CD14-positive monocyte (primary cell): ENCODE measurements at regions not wholly inside any gene's neighbourhood (a gene's known extent, or its start where the extent isn't known, plus 50 kb on each side); places are given as distances from the start of the nearest gene placed in this dataset.

Experiments used
- DNase-seq, 3 donors: peaks; one replicate each; pipeline ENCODE4 v3.0.0-alpha.2; 2011 to 2022
- H2AFZ ChIP-seq: 2 replicates; pipeline ENCODE4 v1.6.0; 2012; ENCODE audit warnings: mild to moderate bottlenecking, low read depth, low read length, inconsistent platforms; ENCODE audit not compliant: insufficient read depth, poor library complexity, severe bottlenecking
- H3K27ac ChIP-seq, 2 donors: 1 replicate in 1 of 2; 2 replicates in 1 of 2; pipeline ENCODE4 v1.5.1; 2012 to 2013; ENCODE audit warnings: low read length in 2 of 2, control low read depth in 1 of 2, inconsistent platforms in 1 of 2, low read depth in 1 of 2, mild to moderate bottlenecking in 1 of 2
- H3K27me3 ChIP-seq, 2 donors: one replicate each; pipeline versions ENCODE4 v1.6.0 to v1.6.1; 2011 to 2013; ENCODE audit warnings: low read length in 2 of 2; ENCODE audit not compliant: control insufficient read depth in 2 of 2, insufficient read depth in 2 of 2
- H3K36me3 ChIP-seq, 2 donors: replicated peaks in 1 of 2; 1 replicate in 1 of 2; 2 replicates in 1 of 2; pipeline versions ENCODE4 v1.5.1 to v1.6.1; 2012 to 2013; ENCODE audit warnings: low read length in 2 of 2, control low read depth in 1 of 2, inconsistent platforms in 1 of 2, mild to moderate bottlenecking in 1 of 2; ENCODE audit not compliant: insufficient read depth in 2 of 2, control insufficient read depth in 1 of 2
- H3K4me1 ChIP-seq, 2 donors: 1 replicate in 1 of 2; 2 replicates in 1 of 2; pipeline versions ENCODE4 v1.5.1 to v1.6.1; 2012 to 2013; ENCODE audit warnings: low read length in 2 of 2, control low read depth in 1 of 2, inconsistent platforms in 1 of 2, mild to moderate bottlenecking in 1 of 2, moderate library complexity in 1 of 2; ENCODE audit not compliant: insufficient read depth in 2 of 2, control insufficient read depth in 1 of 2
- H3K4me2 ChIP-seq: replicated peaks from 2 replicates; pipeline ENCODE3; 2012; ENCODE audit warnings: low read length, moderate library complexity, mild to moderate bottlenecking; ENCODE audit not compliant: poor library complexity, severe bottlenecking; ENCODE audit errors: extremely low read depth
- H3K4me3 ChIP-seq, 3 experiments: fragments of 200-600 bp in 1 of 3; sonication (generic) in 1 of 3; replicated peaks in 1 of 3; 1 replicate in 2 of 3; 2 replicates in 1 of 3; pipeline ENCODE4 v1.5.1; 2011 to 2013; ENCODE audit warnings: low read length in 3 of 3, mild to moderate bottlenecking in 3 of 3, control low read depth in 2 of 3, low read depth in 2 of 3, inconsistent platforms in 1 of 3, moderate library complexity in 1 of 3
- H3K79me2 ChIP-seq: 2 replicates; pipeline ENCODE4 v1.6.0; 2012; ENCODE audit warnings: mild to moderate bottlenecking, control low read depth, inconsistent platforms, low read length, moderate library complexity; ENCODE audit not compliant: insufficient read depth
- H3K9ac ChIP-seq: 2 replicates; pipeline ENCODE4 v1.6.0; 2017; ENCODE audit warnings: low read length, mild to moderate bottlenecking; ENCODE audit not compliant: insufficient read depth, poor library complexity, severe bottlenecking
- H3K9me3 ChIP-seq, 2 donors: replicated peaks in 1 of 2; 1 replicate in 1 of 2; 2 replicates in 1 of 2; pipeline versions ENCODE4 v1.5.1 to v1.6.1; 2012 to 2013; ENCODE audit warnings: low read length in 2 of 2, control low read depth in 1 of 2; ENCODE audit not compliant: control insufficient read depth in 1 of 2, insufficient read depth in 1 of 2
- H4K20me1 ChIP-seq: 2 replicates; pipeline ENCODE4 v1.6.0; 2012; ENCODE audit warnings: mild to moderate bottlenecking, low read length, control low read depth, moderate library complexity; ENCODE audit not compliant: insufficient read depth
- H3K27ac Mint-ChIP-seq, 7 donors: one replicate each; pipeline ENCODE4 v1.8.0; 2020; ENCODE audit warnings: mild to moderate bottlenecking in 7 of 7, mixed read lengths in 7 of 7, moderate library complexity in 6 of 7, inconsistent platforms in 2 of 7
- H3K27me3 Mint-ChIP-seq, 3 donors: one replicate each; pipeline ENCODE4 v1.8.0; 2021 to 2022; ENCODE audit warnings: low read depth in 3 of 3, mild to moderate bottlenecking in 3 of 3, mixed read lengths in 3 of 3, moderate library complexity in 3 of 3, inconsistent platforms in 1 of 3
- H3K36me3 Mint-ChIP-seq, 2 donors: one replicate each; pipeline ENCODE4 v1.8.0; 2020; ENCODE audit warnings: mixed read lengths in 2 of 2, inconsistent platforms in 1 of 2, mild to moderate bottlenecking in 1 of 2
- H3K4me1 Mint-ChIP-seq: one replicate; pipeline ENCODE4 v1.8.0; 2020; ENCODE audit warnings: mild to moderate bottlenecking, mixed read lengths
- H3K4me3 Mint-ChIP-seq, 2 donors: one replicate each; pipeline ENCODE4 v1.8.0; 2020; ENCODE audit warnings: mild to moderate bottlenecking in 2 of 2, mixed read lengths in 2 of 2, moderate library complexity in 1 of 2
- H3K9me3 Mint-ChIP-seq, 7 donors: one replicate each; pipeline ENCODE4 v1.8.0; 2020 to 2022; ENCODE audit warnings: mixed read lengths in 7 of 7, mild to moderate bottlenecking in 6 of 7, moderate library complexity in 6 of 7, inconsistent platforms in 2 of 7
- WGBS: methylation state at CpG from one replicate; pipeline ENCODE4 v1.1.5; 2013; ENCODE audit warnings: missing lambda C conversion rate; ENCODE audit not compliant: insufficient coverage; 5-methylcytosine and 5-hydroxymethylcytosine counted together
- intact Hi-C, 2 donors: fragments of 100-400 bp; cut with micrococcal nuclease; formaldehyde crosslinking; loops; one replicate each; pipeline versions ENCODE4 v1.15.0 to v1.15.1; 2023
- TF ChIP-seq, protein P1 (sequence below): fragments of 200-600 bp; IDR thresholded peaks from one replicate; pipeline ENCODE4 v1.8.0; 2022; ENCODE audit warnings: antibody characterized with exemption, mild to moderate bottlenecking

DNA sequence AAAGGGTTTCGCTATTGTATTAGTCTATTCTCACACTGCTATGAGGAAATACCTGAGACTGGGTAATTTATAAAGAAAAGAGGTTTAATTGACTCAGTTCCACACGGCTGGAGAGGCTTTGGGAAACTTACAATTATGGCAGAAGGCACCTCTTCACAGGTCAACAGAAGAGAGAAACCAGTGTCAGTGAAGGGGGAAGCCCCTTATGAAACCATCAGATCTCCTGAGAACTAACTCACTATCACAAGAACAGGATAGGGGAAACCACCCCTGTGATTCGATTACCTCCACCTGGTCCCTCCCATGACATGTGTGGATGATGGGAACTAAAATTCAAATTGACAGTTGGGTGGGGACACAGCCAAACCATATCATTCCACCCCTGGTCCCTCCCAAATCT, 589.5 kb downstream of the CENPC start:
- H3K4me1 ChIP-seq = peaks cover 0 to 12% of the 10 kb centered on the region in 2 donors
- H3K36me3 Mint-ChIP-seq = no peaks in the 10 kb centered on the region
- H3K9me3 Mint-ChIP-seq = peaks cover 0 to 8% (median 2%) of the 10 kb centered on the region in 7 donors
- intact Hi-C loops = no loop called here
- no peaks in the 10 kb centered on the region for H3K36me3 ChIP-seq
- H3K27ac ChIP-seq = no peak overlapping the region
- no peak overlapping the region for H3K4me2 ChIP-seq
- H3K4me3 Mint-ChIP-seq = no peak overlapping the region
- H3K9ac ChIP-seq = no peak overlapping the region
- H3K27me3 ChIP-seq = no peaks in the 10 kb centered on the region
- H4K20me1 ChIP-seq = no peaks in the 10 kb centered on the region
- WGBS = no CpG with 5 or more reads among the region's 3 CpGs
- H2AFZ ChIP-seq = no peak overlapping the region
- TF ChIP-seq, protein P1, sequence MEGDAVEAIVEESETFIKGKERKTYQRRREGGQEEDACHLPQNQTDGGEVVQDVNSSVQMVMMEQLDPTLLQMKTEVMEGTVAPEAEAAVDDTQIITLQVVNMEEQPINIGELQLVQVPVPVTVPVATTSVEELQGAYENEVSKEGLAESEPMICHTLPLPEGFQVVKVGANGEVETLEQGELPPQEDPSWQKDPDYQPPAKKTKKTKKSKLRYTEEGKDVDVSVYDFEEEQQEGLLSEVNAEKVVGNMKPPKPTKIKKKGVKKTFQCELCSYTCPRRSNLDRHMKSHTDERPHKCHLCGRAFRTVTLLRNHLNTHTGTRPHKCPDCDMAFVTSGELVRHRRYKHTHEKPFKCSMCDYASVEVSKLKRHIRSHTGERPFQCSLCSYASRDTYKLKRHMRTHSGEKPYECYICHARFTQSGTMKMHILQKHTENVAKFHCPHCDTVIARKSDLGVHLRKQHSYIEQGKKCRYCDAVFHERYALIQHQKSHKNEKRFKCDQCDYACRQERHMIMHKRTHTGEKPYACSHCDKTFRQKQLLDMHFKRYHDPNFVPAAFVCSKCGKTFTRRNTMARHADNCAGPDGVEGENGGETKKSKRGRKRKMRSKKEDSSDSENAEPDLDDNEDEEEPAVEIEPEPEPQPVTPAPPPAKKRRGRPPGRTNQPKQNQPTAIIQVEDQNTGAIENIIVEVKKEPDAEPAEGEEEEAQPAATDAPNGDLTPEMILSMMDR = no peak
- H3K27ac Mint-ChIP-seq = no peak overlapping the region
- no peak for DNase-seq
- peaks cover 0 to 2% (median 1%) of the 10 kb centered on the region in 3 donors for H3K27me3 Mint-ChIP-seq
- no peaks in the 10 kb centered on the region for H3K9me3 ChIP-seq
- no peaks in the 10 kb centered on the region for H3K79me2 ChIP-seq
- H3K4me1 Mint-ChIP-seq = peaks cover 8% of the 10 kb centered on the region
- no peak overlapping the region for H3K4me3 ChIP-seq

DNA sequence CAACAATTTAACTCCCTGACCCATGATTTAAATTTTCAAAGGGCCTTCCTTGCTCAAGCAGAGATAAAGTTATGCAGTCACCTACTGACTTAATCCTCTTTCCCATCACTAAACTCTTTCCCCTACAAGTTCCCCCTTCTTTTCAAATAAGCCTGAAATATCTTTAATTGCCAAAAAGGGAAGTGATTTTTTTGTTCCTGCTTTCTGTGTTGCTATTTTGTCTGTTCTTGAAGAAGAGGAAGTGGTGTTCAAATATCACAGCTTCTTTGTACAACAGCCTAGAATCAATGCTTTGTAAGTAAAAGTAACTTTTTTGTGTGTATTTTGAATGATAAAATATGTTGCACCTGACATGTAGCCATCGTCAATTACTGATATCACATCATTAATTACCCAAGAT, 595.9 kb downstream of the CENPC start:
- peaks cover 0 to 1% (median 0%) of the 10 kb centered on the region in 3 donors for H3K27me3 Mint-ChIP-seq
- intact Hi-C loops = no loop called here
- H3K36me3 Mint-ChIP-seq = no peaks in the 10 kb centered on the region
- H3K27ac ChIP-seq = peak overlapping the region in 1 of 2 donors; percentile 58
- H3K4me3 ChIP-seq = peak overlapping the region in 1 of 3 experiments; percentile 15
- no peaks in the 10 kb centered on the region for H3K36me3 ChIP-seq
- peaks cover 0 to 2% (median 0%) of the 10 kb centered on the region in 7 donors for H3K9me3 Mint-ChIP-seq
- H3K4me2 ChIP-seq = peak overlapping the region; percentile 21
- TF ChIP-seq, protein P1 = no peak
- H3K79me2 ChIP-seq = no peaks in the 10 kb centered on the region
- H3K4me1 Mint-ChIP-seq = peaks cover 20% of the 10 kb centered on the region
- DNase-seq = peak; percentile 32 to 65 (median 57)
- H3K27ac Mint-ChIP-seq = peak overlapping the region in 5 of 7 donors; percentile 11 to 73 (median 41)
- no peaks in the 10 kb centered on the region for H3K9me3 ChIP-seq
- no peak overlapping the region for H2AFZ ChIP-seq
- H4K20me1 ChIP-seq = no peaks in the 10 kb centered on the region
- H3K27me3 ChIP-seq = no peaks in the 10 kb centered on the region
- WGBS = no CpG with 5 or more reads among the region's 1 CpG
- no peak overlapping the region for H3K4me3 Mint-ChIP-seq
- peaks cover 16 to 19% of the 10 kb centered on the region in 2 donors for H3K4me1 ChIP-seq
- H3K9ac ChIP-seq = no peak overlapping the region
